AG09319 (cell line): ENCODE measurements at regions not wholly inside any gene's neighbourhood (a gene's known extent, or its start where the extent isn't known, plus 50 kb on each side); places are given as distances from the start of the nearest gene placed in this dataset.

ENCODE experiments used
- DNase-seq: peaks from one replicate; pipeline ENCODE4 v3.0.0-alpha.2; 2010; ENCODE audit warnings: low read depth; ENCODE audit errors: extremely low read depth
- CTCF ChIP-seq: IDR thresholded peaks from 2 replicates; pipeline ENCODE4 v1.5.1; 2011; ENCODE audit warnings: low read depth, mild to moderate bottlenecking, inconsistent platforms, low read length, moderate library complexity

- DNase-seq = no peak
- TF ChIP-seq CTCF = no peak
Observed at GRCh38 chr6:159572439-159573110, 120.5 kb downstream of the SOD2 start.

GRCh38 chr6:159565181-159565710 is 127.8 kb downstream of the SOD2 start:
- no peak for DNase-seq
- no peak for TF ChIP-seq CTCF

- no peak for DNase-seq
- TF ChIP-seq CTCF = no peak
Observed at GRCh38 chr6:159564456-159564855, 128.6 kb downstream of the SOD2 start.

GRCh38 chr6:159557031-159557430 is 136.0 kb downstream of the SOD2 start:
- no peak for DNase-seq
- TF ChIP-seq CTCF = no peak

- DNase-seq = no peak
Observed at GRCh38 chr6:159555082-159555875, 137.8 kb downstream of the SOD2 start.

GRCh38 chr6:159541296-159541695 is 151.7 kb downstream of the SOD2 start:
- DNase-seq = no peak
- TF ChIP-seq CTCF = no peak

More at GRCh38 chr6:159555082-159555875, 137.8 kb downstream of the SOD2 start:
- TF ChIP-seq CTCF = no peak

- no peak for DNase-seq
- TF ChIP-seq CTCF = no peak
Observed at GRCh38 chr6:159540883-159541282, 152.2 kb downstream of the SOD2 start.
